Stomach (tissue), 4 donors: ENCODE measurements at regions not wholly inside any gene's neighbourhood (a gene's known extent, or its start where the extent isn't known, plus 50 kb on each side); places are given as distances from the start of the nearest gene placed in this dataset.

Source experiments
- EP300 ChIP-seq: sonication (generic); formaldehyde crosslinking; IDR thresholded peaks from one replicate; pipeline ENCODE4 v1.6.1; 2017; ENCODE audit warnings: antibody characterized with exemption
- POLR2A ChIP-seq, 4 donors: fragments of 450-650 bp; IDR thresholded peaks; one replicate each; pipeline ENCODE4 v1.6.1; 2016; ENCODE audit warnings: antibody characterized with exemption in 4 of 4, control low read depth in 2 of 4, mild to moderate bottlenecking in 1 of 4, moderate library complexity in 1 of 4
- POLR2AphosphoS5 ChIP-seq, 3 donors: sonication (generic); formaldehyde crosslinking; IDR thresholded peaks; one replicate each; pipeline ENCODE4 v1.6.1; 2016; ENCODE audit warnings: antibody characterized with exemption in 3 of 3
- TF ChIP-seq, protein P1 (sequence below), 7 experiments: fragments of 450-650 bp in 4 of 7; fragments of 200-600 bp in 3 of 7; sonication (generic) in 3 of 7; IDR thresholded peaks; one replicate each; pipeline ENCODE4 v1.5.1; 2016 to 2019; ENCODE audit warnings: antibody characterized with exemption in 7 of 7, control low read depth in 2 of 7, mild to moderate bottlenecking in 1 of 7

DNA sequence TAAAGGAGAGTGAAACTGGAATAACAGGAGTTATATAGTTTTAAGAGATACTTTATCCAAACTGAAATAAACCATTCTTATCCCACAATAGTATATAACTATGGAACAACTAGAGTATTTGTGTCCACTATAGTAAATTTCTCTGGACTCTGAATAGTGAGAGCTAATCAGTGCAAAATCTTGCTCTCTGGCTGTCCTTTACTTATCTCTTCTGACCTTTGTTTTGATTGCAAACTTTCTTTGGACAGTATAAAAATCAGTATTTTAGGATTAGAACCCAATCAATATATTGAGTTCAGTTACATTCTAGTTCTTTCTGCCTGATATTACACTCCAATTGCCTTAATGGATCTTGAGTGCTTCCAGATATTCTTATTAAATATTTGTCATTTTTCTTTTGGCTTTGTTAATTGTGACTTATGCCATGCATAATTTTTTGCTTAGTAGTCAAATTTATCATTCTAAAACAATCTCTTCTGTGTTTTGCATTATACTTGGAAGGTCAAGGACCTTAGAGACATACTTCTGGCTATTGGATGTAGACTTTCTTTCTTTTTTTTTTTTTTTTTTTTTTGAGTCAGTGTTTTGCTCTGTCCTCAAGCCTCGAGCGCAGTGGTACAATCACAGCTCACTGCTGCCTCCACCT is 89.9 kb upstream of the AMN1 start:
- TF ChIP-seq, protein P1, sequence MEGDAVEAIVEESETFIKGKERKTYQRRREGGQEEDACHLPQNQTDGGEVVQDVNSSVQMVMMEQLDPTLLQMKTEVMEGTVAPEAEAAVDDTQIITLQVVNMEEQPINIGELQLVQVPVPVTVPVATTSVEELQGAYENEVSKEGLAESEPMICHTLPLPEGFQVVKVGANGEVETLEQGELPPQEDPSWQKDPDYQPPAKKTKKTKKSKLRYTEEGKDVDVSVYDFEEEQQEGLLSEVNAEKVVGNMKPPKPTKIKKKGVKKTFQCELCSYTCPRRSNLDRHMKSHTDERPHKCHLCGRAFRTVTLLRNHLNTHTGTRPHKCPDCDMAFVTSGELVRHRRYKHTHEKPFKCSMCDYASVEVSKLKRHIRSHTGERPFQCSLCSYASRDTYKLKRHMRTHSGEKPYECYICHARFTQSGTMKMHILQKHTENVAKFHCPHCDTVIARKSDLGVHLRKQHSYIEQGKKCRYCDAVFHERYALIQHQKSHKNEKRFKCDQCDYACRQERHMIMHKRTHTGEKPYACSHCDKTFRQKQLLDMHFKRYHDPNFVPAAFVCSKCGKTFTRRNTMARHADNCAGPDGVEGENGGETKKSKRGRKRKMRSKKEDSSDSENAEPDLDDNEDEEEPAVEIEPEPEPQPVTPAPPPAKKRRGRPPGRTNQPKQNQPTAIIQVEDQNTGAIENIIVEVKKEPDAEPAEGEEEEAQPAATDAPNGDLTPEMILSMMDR (IDR thresholded peaks at IDR 0.05) = no peak
- no peak for TF ChIP-seq POLR2AphosphoS5 (IDR thresholded peaks at IDR 0.05)
- no peak for TF ChIP-seq POLR2A (IDR thresholded peaks at IDR 0.05)
- no peak for TF ChIP-seq EP300
